B cell (primary cell): ENCODE measurements at regions not wholly inside any gene's neighbourhood (a gene's known extent, or its start where the extent isn't known, plus 50 kb on each side); places are given as distances from the start of the nearest gene placed in this dataset.

Experiments used
- CTCF ChIP-seq: fragments of 200-600 bp; IDR thresholded peaks from one replicate; pipeline ENCODE4 v1.8.0; 2022; ENCODE audit warnings: antibody characterized with exemption, mild to moderate bottlenecking
- EZH2 ChIP-seq: IDR thresholded peaks from 2 replicates; pipeline ENCODE4 v1.6.1; 2012; ENCODE audit warnings: borderline replicate concordance, low read depth, mild to moderate bottlenecking, moderate library complexity, low read length; ENCODE audit not compliant: insufficient read depth, poor library complexity, severe bottlenecking

GRCh38 chr2:118320658-118321057, 232.4 kb downstream of the INSIG2 start:
- no peak for TF ChIP-seq CTCF
- no peak for TF ChIP-seq EZH2
